ENCODE measurements at regions not wholly inside any gene's neighbourhood (a gene's known extent, or its start where the extent isn't known, plus 50 kb on each side); places are given as distances from the start of the nearest gene placed in this dataset.

DNA sequence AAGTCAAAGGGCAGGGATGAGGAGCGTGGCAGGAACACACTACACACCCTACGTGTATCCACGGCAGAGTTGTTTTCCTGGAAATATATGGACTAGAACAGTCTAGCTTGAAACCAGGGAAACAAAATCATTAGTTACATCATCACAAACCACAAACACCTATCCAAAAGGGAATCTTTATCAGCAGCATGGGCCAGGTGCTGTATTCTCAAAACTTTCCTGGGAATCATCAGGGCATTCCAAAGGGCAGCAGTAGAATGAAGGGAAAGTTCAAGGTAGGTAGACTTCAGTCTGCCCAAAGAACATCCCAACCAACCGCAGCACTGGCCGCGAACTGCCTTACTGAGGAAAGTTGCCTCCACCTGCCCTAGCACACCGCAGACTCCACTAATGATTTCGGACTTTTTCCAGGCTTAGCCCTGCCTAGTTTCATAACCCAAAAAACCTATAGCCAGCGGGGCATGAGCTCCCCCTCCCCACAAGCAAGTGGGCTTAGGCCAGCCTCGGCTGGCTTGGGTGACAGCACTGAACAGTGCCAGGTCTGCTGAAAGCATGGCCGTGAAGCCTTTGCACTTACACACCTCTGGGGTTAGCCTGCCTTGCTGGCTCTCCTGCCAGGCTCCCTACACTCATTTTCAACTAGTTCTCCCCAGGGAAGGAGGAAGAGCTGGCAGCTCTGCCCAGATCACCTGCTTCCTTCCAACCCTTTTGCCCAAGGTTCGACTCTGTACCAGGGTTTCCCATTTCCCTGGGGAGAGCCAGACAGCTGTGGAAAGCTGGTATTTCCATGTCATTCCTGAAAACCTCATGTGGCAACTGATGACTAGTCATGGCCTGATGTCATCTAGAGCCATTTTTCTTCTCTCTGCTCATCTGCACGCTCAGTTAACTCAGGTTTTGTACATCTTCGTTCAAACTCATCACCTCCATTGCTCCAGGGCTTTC is 77.3 kb upstream of the UBAC2 start:
- H3K27me3 Mint-ChIP-seq (ENCODE audit: low read depth) = peaks cover 4% of the 10 kb centered on the region
- H3K9me3 Mint-ChIP-seq = peaks cover 4% of the 10 kb centered on the region
- no peaks in the 10 kb centered on the region for H3K36me3 Mint-ChIP-seq (ENCODE audit: low read depth)
- peaks cover 5% of the 10 kb centered on the region for H3K4me1 Mint-ChIP-seq
- no peak overlapping the region for H3K4me3 Mint-ChIP-seq
- H3K27ac Mint-ChIP-seq = no peak overlapping the region
- TF ChIP-seq, protein P1, sequence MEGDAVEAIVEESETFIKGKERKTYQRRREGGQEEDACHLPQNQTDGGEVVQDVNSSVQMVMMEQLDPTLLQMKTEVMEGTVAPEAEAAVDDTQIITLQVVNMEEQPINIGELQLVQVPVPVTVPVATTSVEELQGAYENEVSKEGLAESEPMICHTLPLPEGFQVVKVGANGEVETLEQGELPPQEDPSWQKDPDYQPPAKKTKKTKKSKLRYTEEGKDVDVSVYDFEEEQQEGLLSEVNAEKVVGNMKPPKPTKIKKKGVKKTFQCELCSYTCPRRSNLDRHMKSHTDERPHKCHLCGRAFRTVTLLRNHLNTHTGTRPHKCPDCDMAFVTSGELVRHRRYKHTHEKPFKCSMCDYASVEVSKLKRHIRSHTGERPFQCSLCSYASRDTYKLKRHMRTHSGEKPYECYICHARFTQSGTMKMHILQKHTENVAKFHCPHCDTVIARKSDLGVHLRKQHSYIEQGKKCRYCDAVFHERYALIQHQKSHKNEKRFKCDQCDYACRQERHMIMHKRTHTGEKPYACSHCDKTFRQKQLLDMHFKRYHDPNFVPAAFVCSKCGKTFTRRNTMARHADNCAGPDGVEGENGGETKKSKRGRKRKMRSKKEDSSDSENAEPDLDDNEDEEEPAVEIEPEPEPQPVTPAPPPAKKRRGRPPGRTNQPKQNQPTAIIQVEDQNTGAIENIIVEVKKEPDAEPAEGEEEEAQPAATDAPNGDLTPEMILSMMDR (IDR thresholded peaks at IDR 0.05; ENCODE audit: unreplicated experiment in 3 of 3) = no peak

DNA sequence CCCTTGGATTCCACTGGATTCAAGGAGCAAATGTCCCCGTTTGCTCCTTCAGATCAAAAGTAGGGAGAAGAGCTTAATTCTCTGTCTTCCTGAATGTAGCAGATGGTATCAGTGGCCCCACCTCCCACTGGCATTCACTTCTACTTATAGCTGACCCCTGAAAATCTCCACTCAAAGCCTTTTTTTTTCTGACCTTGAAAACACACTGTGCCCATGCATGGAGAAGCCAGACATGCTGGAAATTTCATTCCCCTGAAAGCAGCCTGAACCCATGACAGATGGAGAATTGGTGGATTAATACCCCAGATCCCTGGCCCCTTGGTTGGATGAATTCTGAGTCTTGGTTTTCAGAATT is 76.6 kb upstream of the UBAC2 start:
- peaks cover 4% of the 10 kb centered on the region for H3K9me3 Mint-ChIP-seq
- TF ChIP-seq, protein P1 (IDR thresholded peaks at IDR 0.05; ENCODE audit: unreplicated experiment in 3 of 3) = no peak
- peaks cover 5% of the 10 kb centered on the region for H3K4me1 Mint-ChIP-seq
- H3K27me3 Mint-ChIP-seq (ENCODE audit: low read depth) = peaks cover 4% of the 10 kb centered on the region
- H3K4me3 Mint-ChIP-seq = no peak overlapping the region
- H3K27ac Mint-ChIP-seq = no peak overlapping the region
- no peaks in the 10 kb centered on the region for H3K36me3 Mint-ChIP-seq (ENCODE audit: low read depth)

DNA sequence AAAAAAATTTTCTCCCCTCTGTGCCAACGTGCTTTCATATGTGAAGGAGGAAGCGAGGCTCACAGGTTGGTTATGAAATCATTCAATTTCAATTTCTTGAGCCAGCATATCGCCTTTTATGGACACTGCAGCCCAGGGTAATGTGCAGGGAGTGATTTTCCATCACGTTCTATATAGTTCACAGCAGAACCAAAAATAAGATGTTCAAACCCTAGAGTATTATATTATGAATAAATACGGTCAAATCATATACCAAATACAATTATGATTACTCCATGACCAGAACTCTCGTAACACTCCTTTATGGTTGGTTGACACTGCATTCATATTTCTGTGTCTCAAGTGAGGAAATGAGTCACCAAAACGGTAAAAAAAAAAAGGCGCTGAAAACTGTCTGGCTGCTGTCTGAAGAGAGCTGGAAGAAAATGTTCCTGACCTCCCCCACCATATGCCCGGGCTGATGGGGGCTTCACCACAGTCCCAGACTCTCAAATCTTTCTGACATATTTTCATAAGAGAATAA is 75.8 kb upstream of the UBAC2 start:
- Mint-ChIP-seq H3K27me3 (ENCODE audit: low read depth) (peaks cover 7% of the 10 kb centered on the region), H3K36me3 (ENCODE audit: low read depth) (no peaks in the 10 kb centered on the region), H3K4me1 (peaks cover 5% of the 10 kb centered on the region), H3K4me3 (no peak overlapping the region), H3K9me3 (peaks cover 4% of the 10 kb centered on the region), H3K27ac (no peak overlapping the region)
- TF ChIP-seq, protein P1 (IDR thresholded peaks at IDR 0.05; ENCODE audit: unreplicated experiment in 3 of 3) = no peak

DNA sequence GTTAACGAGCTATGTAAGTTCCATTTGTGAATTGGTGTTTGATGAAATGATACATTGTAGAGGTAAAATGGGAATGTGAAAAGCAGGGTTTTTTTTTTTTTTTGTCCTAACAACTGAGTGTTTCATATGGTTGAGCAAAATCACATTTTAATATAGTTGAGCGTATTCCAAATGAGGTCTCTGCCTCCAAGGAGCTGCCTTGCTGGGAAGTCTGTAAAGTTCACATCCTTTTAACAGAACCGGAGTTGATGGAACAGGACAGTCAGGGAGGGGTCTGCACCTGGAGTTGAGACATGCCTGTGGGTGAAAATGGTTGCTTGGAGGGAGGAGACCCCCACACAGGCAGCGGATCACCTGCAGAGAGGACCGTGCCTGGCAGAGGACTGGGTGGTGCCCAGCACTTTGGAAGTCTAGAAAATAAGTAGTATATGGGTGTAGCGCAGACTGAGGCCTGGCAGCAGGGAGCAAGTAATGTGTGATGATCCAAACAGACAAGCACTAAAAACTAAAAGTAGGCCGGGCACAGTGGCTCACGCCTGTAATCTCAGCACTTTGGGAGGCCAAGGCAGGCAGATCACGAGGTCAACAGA is 75.2 kb upstream of the UBAC2 start:
- H3K36me3 Mint-ChIP-seq (ENCODE audit: low read depth) = no peaks in the 10 kb centered on the region
- H3K27me3 Mint-ChIP-seq (ENCODE audit: low read depth) = peaks cover 10% of the 10 kb centered on the region
- no peak overlapping the region for H3K27ac Mint-ChIP-seq
- peaks cover 5% of the 10 kb centered on the region for H3K4me1 Mint-ChIP-seq
- H3K9me3 Mint-ChIP-seq = peaks cover 2% of the 10 kb centered on the region
- TF ChIP-seq, protein P1 (IDR thresholded peaks at IDR 0.05; ENCODE audit: unreplicated experiment in 3 of 3) = no peak
- H3K4me3 Mint-ChIP-seq = no peak overlapping the region

DNA sequence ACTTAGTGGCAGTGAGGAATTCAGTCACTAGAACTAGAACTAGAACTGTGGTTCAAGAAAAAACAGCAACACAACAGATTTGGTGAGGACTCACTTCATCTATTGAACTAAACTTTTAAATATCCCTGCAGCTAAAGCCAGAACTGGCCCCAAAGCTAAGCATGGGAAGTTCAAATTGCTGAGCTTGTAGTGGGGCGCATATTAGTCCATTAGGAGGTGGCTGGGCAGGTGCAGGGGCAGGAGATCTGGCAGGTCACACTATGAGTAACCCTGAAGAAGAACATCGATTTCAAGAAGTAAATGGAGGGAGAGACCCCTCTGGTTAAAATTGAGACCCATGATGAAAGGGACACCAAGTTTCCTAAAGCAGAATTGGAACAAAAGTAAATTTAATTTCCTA is 73.8 kb upstream of the UBAC2 start:
- TF ChIP-seq, protein P1 (IDR thresholded peaks at IDR 0.05; ENCODE audit: unreplicated experiment in 3 of 3) = no peak
- Mint-ChIP-seq H3K27ac (no peak overlapping the region), H3K9me3 (no peaks in the 10 kb centered on the region), H3K36me3 (ENCODE audit: low read depth) (no peaks in the 10 kb centered on the region), H3K4me3 (no peak overlapping the region), H3K4me1 (peaks cover 5% of the 10 kb centered on the region), H3K27me3 (ENCODE audit: low read depth) (peaks cover 10% of the 10 kb centered on the region)
